HG02884 (cell line): ENCODE measurements at regions not wholly inside any gene's neighbourhood (a gene's known extent, or its start where the extent isn't known, plus 50 kb on each side); places are given as distances from the start of the nearest gene placed in this dataset.
"Not testable (repeated sequence)": the region's sequence is repeated elsewhere in the genome, so short reads cannot be mapped to it uniquely, and the experiment has no call there.

Experiments used
- ATAC-seq: cut with Tn5 transposase; IDR thresholded peaks from one replicate; pipeline ENCODE4 v1.9.1; 2021; ENCODE audit warnings: mild to moderate bottlenecking, moderate library complexity; ENCODE audit not compliant: unreplicated experiment

GRCh38 chr9:81083854-81084512 lies 605.4 kb downstream of the TLE1 start:
- no peak for ATAC-seq

- ATAC-seq: no peak
Observed at GRCh38 chr9:81083067-81083466, 606.3 kb downstream of the TLE1 start.

GRCh38 chr9:81082221-81082620 lies 607.1 kb downstream of the TLE1 start:
- no peak for ATAC-seq

GRCh38 chr9:81080900-81081299 lies 608.4 kb downstream of the TLE1 start:
- no peak for ATAC-seq

GRCh38 chr9:81080185-81080584 lies 609.2 kb downstream of the TLE1 start:
- no peak for ATAC-seq

GRCh38 chr9:81079055-81079454 lies 610.3 kb downstream of the TLE1 start:
- ATAC-seq: no peak

GRCh38 chr9:81078555-81078954 lies 610.8 kb downstream of the TLE1 start:
- ATAC-seq: no peak

GRCh38 chr9:81077572-81077971 lies 611.8 kb downstream of the TLE1 start:
- no peak for ATAC-seq

- no peak for ATAC-seq
Observed at GRCh38 chr9:81076131-81076530, 613.2 kb downstream of the TLE1 start.

GRCh38 chr9:81074221-81074620 lies 615.1 kb downstream of the TLE1 start:
- ATAC-seq: no peak

- ATAC-seq: no peak
Observed at GRCh38 chr9:81073821-81074220, 615.5 kb downstream of the TLE1 start.

- no peak for ATAC-seq
Observed at GRCh38 chr9:81072758-81073157, 616.6 kb downstream of the TLE1 start.

- ATAC-seq: no peak
Observed at GRCh38 chr9:81071108-81071507, 618.2 kb downstream of the TLE1 start.

- ATAC-seq: no peak
Observed at GRCh38 chr9:81070689-81071088, 618.7 kb downstream of the TLE1 start.

GRCh38 chr9:81069923-81070322 lies 619.4 kb downstream of the TLE1 start:
- ATAC-seq: no peak

GRCh38 chr9:81069038-81069795 lies 620.1 kb downstream of the TLE1 start:
- ATAC-seq: no peak

GRCh38 chr9:81062995-81063394 lies 626.4 kb downstream of the TLE1 start:
- not testable (repeated sequence) for ATAC-seq

GRCh38 chr9:81058782-81059181 lies 630.6 kb downstream of the TLE1 start:
- ATAC-seq: no peak

- no peak for ATAC-seq
Observed at GRCh38 chr9:81053298-81054025, 635.9 kb downstream of the TLE1 start.

GRCh38 chr9:81052846-81053245 lies 636.5 kb downstream of the TLE1 start:
- no peak for ATAC-seq

GRCh38 chr9:81047280-81047679 lies 642.1 kb downstream of the TLE1 start:
- no peak for ATAC-seq

GRCh38 chr9:81045658-81046057 lies 643.7 kb downstream of the TLE1 start:
- no peak for ATAC-seq
